Endothelial cell of umbilical vein (primary cell): ENCODE measurements at regions not wholly inside any gene's neighbourhood (a gene's known extent, or its start where the extent isn't known, plus 50 kb on each side); places are given as distances from the start of the nearest gene placed in this dataset.
A peak's percentile ranks its signal among the peaks of the same experiment; 100 is the strongest.

Experiments used
- BruUV-seq: library from RNA; stranded (reverse); fragments of 400-500 nt; replicated peaks from 2 replicates; lab custom pipeline; 2021; lab: Mats Ljungman, UMichigan
- CTCF ChIA-PET: fragments of 300-600, 350-600 bp; sonication (Branson Sonifier 250); formaldehyde crosslinking; loops from one replicate; lab custom pipeline; 2021; ENCODE audit warnings: antibody characterized with exemption, inconsistent platforms; lab: Charles Lee
- POLR2A ChIA-PET: fragments of 300-600, 350-600 bp; sonication (Branson Sonifier 250); formaldehyde crosslinking; loops from one replicate; lab custom pipeline; 2021; ENCODE audit warnings: antibody characterized with exemption, inconsistent platforms; lab: Charles Lee
- DNase-seq: peaks from one replicate; pipeline ENCODE4 v3.0.0-alpha.2; 2011; ENCODE audit warnings: low read depth, low spot score
- FAIRE-seq: peaks from 2 replicates; lab custom pipeline; 2011; peaks lifted over from hg19 to GRCh38; lab: Jason Lieb, UNC
- H2AFZ ChIP-seq: 2 replicates; pipeline ENCODE4 v1.6.0; 2012; ENCODE audit warnings: low read depth, low read length, control low read depth, inconsistent platforms
- H3K27ac ChIP-seq: 2 replicates; pipeline ENCODE4 v1.5.1; 2011; ENCODE audit warnings: low read depth, mild to moderate bottlenecking, control low read depth, low read length, moderate library complexity; ENCODE audit not compliant: insufficient read depth
- H3K27me3 ChIP-seq, 2 experiments: 2 replicates each; pipeline versions ENCODE4 v1.6.0 to v1.6.1; 2011; ENCODE audit warnings: low read length in 2 of 2, mixed read lengths in 1 of 2; ENCODE audit not compliant: control insufficient read depth in 2 of 2, insufficient read depth in 2 of 2
- H3K36me3 ChIP-seq, 2 experiments: 2 replicates in 1 of 2; 3 replicates in 1 of 2; pipeline ENCODE4 v1.5.1; 2011; ENCODE audit warnings: low read length in 2 of 2, mild to moderate bottlenecking in 1 of 2, moderate library complexity in 1 of 2; ENCODE audit not compliant: control insufficient read depth in 2 of 2, insufficient read depth in 2 of 2; ENCODE audit errors: extremely low read depth in 1 of 2
- H3K4me1 ChIP-seq: 3 replicates; pipeline ENCODE4 v1.5.1; 2011; ENCODE audit warnings: mild to moderate bottlenecking, low read length; ENCODE audit not compliant: control insufficient read depth, insufficient read depth; ENCODE audit errors: extremely low read depth
- H3K4me2 ChIP-seq: 2 replicates; pipeline ENCODE4 v1.6.1; 2011; ENCODE audit warnings: low read length, control low read depth, mixed read lengths; ENCODE audit not compliant: insufficient read depth
- H3K4me3 ChIP-seq, 3 experiments: fragments of 200-600 bp in 1 of 3; sonication (generic), shearing (Covaris generic) in 1 of 3; replicated peaks in 1 of 3; 2 replicates each; pipeline ENCODE4 v1.5.1; 2011 to 2016; ENCODE audit warnings: control low read depth in 3 of 3, low read length in 3 of 3, mild to moderate bottlenecking in 2 of 3, inconsistent platforms in 1 of 3, low read depth in 1 of 3, moderate library complexity in 1 of 3; ENCODE audit not compliant: insufficient read depth in 1 of 3
- H3K79me2 ChIP-seq: 2 replicates; pipeline ENCODE4 v1.6.0; 2012; ENCODE audit warnings: low read length, inconsistent platforms; ENCODE audit not compliant: control insufficient read depth, insufficient read depth
- H3K9ac ChIP-seq: replicated peaks from 2 replicates; pipeline ENCODE3; 2011; ENCODE audit warnings: low read length, control low read depth; ENCODE audit not compliant: insufficient read depth; ENCODE audit errors: extremely low read depth
- H3K9me1 ChIP-seq: replicated peaks from 3 replicates; pipeline ENCODE4 v1.6.0; 2011; ENCODE audit warnings: mild to moderate bottlenecking, low read length; ENCODE audit not compliant: control insufficient read depth, insufficient read depth; ENCODE audit errors: extremely low read depth
- H3K9me3 ChIP-seq: replicated peaks from 2 replicates; pipeline ENCODE4 v1.5.1; 2012; ENCODE audit warnings: low read length, inconsistent platforms; ENCODE audit not compliant: control insufficient read depth, insufficient read depth
- H4K20me1 ChIP-seq: replicated peaks from 2 replicates; pipeline ENCODE3; 2011; ENCODE audit warnings: mild to moderate bottlenecking, low read length; ENCODE audit not compliant: control insufficient read depth, insufficient read depth; ENCODE audit errors: extremely low read depth
- CTCF ChIP-seq, 2 donors: IDR thresholded peaks; 1 replicate in 1 of 2; 2 replicates in 1 of 2; pipeline ENCODE4 v1.5.1; 2011; ENCODE audit warnings: low read length in 2 of 2, mild to moderate bottlenecking in 2 of 2, moderate library complexity in 2 of 2, control low read depth in 1 of 2, inconsistent platforms in 1 of 2, low read depth in 1 of 2; ENCODE audit not compliant: insufficient read depth in 1 of 2; ENCODE audit errors: extremely low read depth in 1 of 2
- EZH2 ChIP-seq: IDR thresholded peaks from 2 replicates; pipeline ENCODE4 v1.6.1; 2012; ENCODE audit warnings: borderline replicate concordance, low read depth, mild to moderate bottlenecking, moderate library complexity, low read length, inconsistent platforms; ENCODE audit not compliant: severe bottlenecking
- FOS ChIP-seq: IDR thresholded peaks from 2 replicates; pipeline ENCODE4 v1.6.1; 2011; ENCODE audit warnings: mild to moderate bottlenecking, low read length, moderate library complexity, borderline replicate concordance; ENCODE audit not compliant: insufficient read depth
- GATA2 ChIP-seq: IDR thresholded peaks from 2 replicates; pipeline ENCODE4 v1.7.0; 2011; ENCODE audit warnings: low read depth, mild to moderate bottlenecking, moderate library complexity, mixed read lengths, low read length; ENCODE audit not compliant: insufficient read length, insufficient read depth
- JUN ChIP-seq: IDR thresholded peaks from 2 replicates; pipeline ENCODE4 v1.6.1; 2011; ENCODE audit warnings: borderline replicate concordance, low read depth; ENCODE audit not compliant: insufficient read length, insufficient read depth
- MAX ChIP-seq: IDR thresholded peaks from 2 replicates; pipeline ENCODE4 v1.6.1; 2011; ENCODE audit not compliant: insufficient read depth, insufficient read length
- MYC ChIP-seq: IDR thresholded peaks from one replicate; pipeline ENCODE4 v1.6.1; 2011; ENCODE audit warnings: mild to moderate bottlenecking, low read depth, low read length
- POLR2A ChIP-seq: IDR thresholded peaks from 2 replicates; pipeline ENCODE4 v1.6.1; 2012; ENCODE audit warnings: low read depth, mild to moderate bottlenecking, control low read depth, low read length
- POLR2AphosphoS5 ChIP-seq: IDR thresholded peaks from 2 replicates; pipeline ENCODE4 v1.6.1; 2012; ENCODE audit warnings: low read depth, mild to moderate bottlenecking, control low read depth, low read length, moderate library complexity; ENCODE audit not compliant: insufficient read depth
- dilution Hi-C: fragments of 300-500 bp; cut with MboI; formaldehyde crosslinking; loops from one replicate; pipeline ENCODE4 v1.15.0; 2019; ENCODE audit warnings: low sequenced_read_pairs; ENCODE audit not compliant: extremely low pct_ligation_motif_present
- intact Hi-C: fragments of 100-400 bp; cut with micrococcal nuclease; formaldehyde crosslinking; loops from one replicate; pipeline ENCODE4 v1.10.0; 2022

DNA sequence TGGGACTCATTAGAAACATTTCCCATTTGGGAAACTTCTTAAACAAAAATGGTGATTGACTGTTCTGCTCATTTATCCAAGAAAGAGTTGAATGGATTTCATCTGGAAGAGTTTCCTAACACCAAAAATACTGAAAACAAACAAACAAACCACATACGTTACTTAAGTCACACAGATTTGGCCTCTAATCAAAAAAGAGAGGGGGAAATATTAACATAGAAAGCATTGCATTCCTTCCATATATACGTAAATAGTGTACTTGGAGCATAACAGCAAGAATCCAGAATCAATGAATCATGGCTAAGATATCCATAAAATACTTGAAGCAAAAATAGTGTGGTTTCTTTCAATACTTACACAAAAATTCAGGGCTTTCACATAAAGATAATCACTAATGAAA, 189.8 kb upstream of the MAP3K1 start:
- CTCF ChIA-PET: no interaction called here
- Histone ChIP-seq H3K4me2 (no peak overlapping the region), H3K4me1 (peaks cover 10% of the 10 kb centered on the region), H3K4me3 (no peak overlapping the region), H4K20me1 (no peaks in the 10 kb centered on the region), H3K9me1 (no peaks in the 10 kb centered on the region), H3K27ac (no peak overlapping the region), H3K9ac (peak overlapping the region; percentile 33), H3K27me3 (no peaks in the 10 kb centered on the region), H3K36me3 (no peaks in the 10 kb centered on the region), H2AFZ (no peak overlapping the region), H3K9me3 (no peaks in the 10 kb centered on the region), H3K79me2 (no peaks in the 10 kb centered on the region)
- DNase-seq: peak; percentile 81
- dilution Hi-C loops: no loop called here
- TF ChIP-seq JUN: peak; percentile 24
- no peak for TF ChIP-seq MAX
- no peak for TF ChIP-seq EZH2
- FAIRE-seq: peak; percentile 12
- intact Hi-C loops: no loop called here
- BruUV-seq: no TSS peak
- POLR2A ChIA-PET: no interaction called here

- H3K4me2 ChIP-seq: no peak overlapping the region
- H3K9me1 ChIP-seq: no peaks in the 10 kb centered on the region
- intact Hi-C loops (no loop called here), dilution Hi-C loops (no loop called here)
- POLR2A ChIA-PET: no interaction called here
- no peaks in the 10 kb centered on the region for H3K27me3 ChIP-seq
- no peak overlapping the region for H2AFZ ChIP-seq
- H3K9ac ChIP-seq: no peak overlapping the region
- H3K4me1 ChIP-seq: peaks cover 10% of the 10 kb centered on the region
- no peaks in the 10 kb centered on the region for H3K9me3 ChIP-seq
- no peaks in the 10 kb centered on the region for H3K79me2 ChIP-seq
- TF ChIP-seq JUN (no peak), POLR2A (no peak), MYC (no peak), EZH2 (no peak), CTCF (IDR thresholded peaks at IDR 0.05; ENCODE audit: extremely low read depth in 1 of 2, insufficient read depth in 1 of 2, low read depth in 1 of 2, low read length in 2 of 2) (no peak), FOS (no peak), GATA2 (no peak), POLR2AphosphoS5 (no peak)
- H3K4me3 ChIP-seq: no peak overlapping the region
- no peaks in the 10 kb centered on the region for H3K36me3 ChIP-seq
- DNase-seq (no peak), FAIRE-seq (no peak)
- no peak overlapping the region for H3K27ac ChIP-seq
- no TSS peak for BruUV-seq
- no peaks in the 10 kb centered on the region for H4K20me1 ChIP-seq
- CTCF ChIA-PET: no interaction called here
These were observed 190.6 kb upstream of the MAP3K1 start for GRCh38 chr5:56624751-56625150.
